ENCODE measurements at regions not wholly inside any gene's neighbourhood (a gene's known extent, or its start where the extent isn't known, plus 50 kb on each side); places are given as distances from the start of the nearest gene placed in this dataset.

GRCh38 chr10:31728698-31729224 lies 199.9 kb downstream of the ARHGAP12 start:
- H3K27ac ChIP-seq = no peak overlapping the region
- TF ChIP-seq POLR2AphosphoS5 (IDR thresholded peaks at IDR 0.05) (no peak), EP300 (IDR thresholded peaks at IDR 0.05) (no peak)
- H3K36me3 ChIP-seq = no peaks in the 10 kb centered on the region
- no peaks in the 10 kb centered on the region for H3K27me3 ChIP-seq
- DNase-seq (ENCODE audit: low spot score in 2 of 2) = no peak
- H3K4me1 ChIP-seq = no peaks in the 10 kb centered on the region
- WGBS = 30% methylated on average over 2 of the region's 2 CpGs
- no peaks in the 10 kb centered on the region for H3K9me3 ChIP-seq
- no peak overlapping the region for H3K4me3 ChIP-seq

GRCh38 chr10:31725436-31725835 lies 203.2 kb downstream of the ARHGAP12 start:
- no peak overlapping the region for H3K27ac ChIP-seq
- DNase-seq (ENCODE audit: low spot score in 2 of 2) = no peak
- WGBS = 73% methylated on average over 7 of the region's 7 CpGs
- no peaks in the 10 kb centered on the region for H3K4me1 ChIP-seq
- H3K4me3 ChIP-seq = no peak overlapping the region
- no peaks in the 10 kb centered on the region for H3K9me3 ChIP-seq
- H3K27me3 ChIP-seq = no peaks in the 10 kb centered on the region
- H3K36me3 ChIP-seq = no peaks in the 10 kb centered on the region
- TF ChIP-seq POLR2A (IDR thresholded peaks at IDR 0.05) = no peak
- TF ChIP-seq EP300 (IDR thresholded peaks at IDR 0.05) = no peak
- no peak for TF ChIP-seq CTCF (IDR thresholded peaks at IDR 0.05)
- TF ChIP-seq POLR2AphosphoS5 (IDR thresholded peaks at IDR 0.05) = no peak

GRCh38 chr10:31724296-31724695 lies 204.3 kb downstream of the ARHGAP12 start:
- H3K4me1 ChIP-seq = no peaks in the 10 kb centered on the region
- WGBS = 87% methylated on average over 5 of the region's 5 CpGs
- DNase-seq (ENCODE audit: low spot score in 2 of 2) = no peak

GRCh38 chr10:31723106-31723750 lies 205.4 kb downstream of the ARHGAP12 start:
- DNase-seq (ENCODE audit: low spot score in 2 of 2) = no peak
- H3K36me3 ChIP-seq = no peaks in the 10 kb centered on the region
- no peak overlapping the region for H3K4me3 ChIP-seq
- WGBS = 70% methylated on average over 5 of the region's 5 CpGs
- no peak overlapping the region for H3K27ac ChIP-seq
- TF ChIP-seq EP300 (IDR thresholded peaks at IDR 0.05) (no peak), POLR2A (IDR thresholded peaks at IDR 0.05) (no peak), POLR2AphosphoS5 (IDR thresholded peaks at IDR 0.05) (no peak)
- H3K27me3 ChIP-seq = no peaks in the 10 kb centered on the region
- peaks cover 3% of the 10 kb centered on the region for H3K9me3 ChIP-seq
- H3K4me1 ChIP-seq = no peaks in the 10 kb centered on the region

More at GRCh38 chr10:31724296-31724695, 204.3 kb downstream of the ARHGAP12 start:
- Histone ChIP-seq H3K9me3 (peaks cover 1% of the 10 kb centered on the region), H3K27ac (no peak overlapping the region), H3K4me3 (no peak overlapping the region), H3K36me3 (no peaks in the 10 kb centered on the region), H3K27me3 (no peaks in the 10 kb centered on the region)
- no peak for TF ChIP-seq CTCF (IDR thresholded peaks at IDR 0.05)
- no peak for TF ChIP-seq EP300 (IDR thresholded peaks at IDR 0.05)
- TF ChIP-seq POLR2AphosphoS5 (IDR thresholded peaks at IDR 0.05) = no peak
- no peak for TF ChIP-seq POLR2A (IDR thresholded peaks at IDR 0.05)

- Histone ChIP-seq H3K36me3 (no peaks in the 10 kb centered on the region), H3K4me3 (no peak overlapping the region), H3K27me3 (no peaks in the 10 kb centered on the region), H3K4me1 (no peaks in the 10 kb centered on the region), H3K9me3 (peaks cover 3% of the 10 kb centered on the region), H3K27ac (no peak overlapping the region)
- DNase-seq (ENCODE audit: low spot score in 2 of 2) = no peak
- 71% methylated on average over 5 of the region's 5 CpGs for WGBS
- TF ChIP-seq EP300 (IDR thresholded peaks at IDR 0.05) (no peak), CTCF (IDR thresholded peaks at IDR 0.05) (no peak), POLR2A (IDR thresholded peaks at IDR 0.05) (no peak), POLR2AphosphoS5 (IDR thresholded peaks at IDR 0.05) (no peak)
Observed at GRCh38 chr10:31721096-31721495, 207.5 kb downstream of the ARHGAP12 start.

GRCh38 chr10:31720546-31720945 lies 208.1 kb downstream of the ARHGAP12 start:
- no peaks in the 10 kb centered on the region for H3K36me3 ChIP-seq
- H3K9me3 ChIP-seq = peaks cover 3% of the 10 kb centered on the region
- no peak for DNase-seq (ENCODE audit: low spot score in 2 of 2)
- no peaks in the 10 kb centered on the region for H3K27me3 ChIP-seq
- no peaks in the 10 kb centered on the region for H3K4me1 ChIP-seq
- H3K27ac ChIP-seq = no peak overlapping the region
- 86% methylated on average over 1 of the region's 1 CpG for WGBS
- no peak overlapping the region for H3K4me3 ChIP-seq
- TF ChIP-seq CTCF (IDR thresholded peaks at IDR 0.05) = no peak
- TF ChIP-seq EP300 (IDR thresholded peaks at IDR 0.05) = no peak
- no peak for TF ChIP-seq POLR2AphosphoS5 (IDR thresholded peaks at IDR 0.05)
- no peak for TF ChIP-seq POLR2A (IDR thresholded peaks at IDR 0.05)
